Activated naive CD8-positive, alpha-beta T cell (primary cell): ENCODE measurements at regions not wholly inside any gene's neighbourhood (a gene's known extent, or its start where the extent isn't known, plus 50 kb on each side); places are given as distances from the start of the nearest gene placed in this dataset.

Source experiments
- H3K27ac Mint-ChIP-seq: one replicate; pipeline ENCODE4 v1.8.0; 2021; ENCODE audit warnings: mixed read lengths
- H3K27me3 Mint-ChIP-seq: one replicate; pipeline ENCODE4 v1.8.0; 2021; ENCODE audit warnings: mixed read lengths
- H3K36me3 Mint-ChIP-seq: one replicate; pipeline ENCODE4 v1.8.0; 2021; ENCODE audit warnings: mixed read lengths
- H3K4me1 Mint-ChIP-seq: one replicate; pipeline ENCODE4 v1.8.0; 2021; ENCODE audit warnings: low read depth, mixed read lengths
- H3K4me3 Mint-ChIP-seq: one replicate; pipeline ENCODE4 v1.8.0; 2021; ENCODE audit warnings: mild to moderate bottlenecking, mixed read lengths
- H3K9me3 Mint-ChIP-seq: one replicate; pipeline ENCODE4 v1.8.0; 2021; ENCODE audit warnings: low read depth, mixed read lengths

GRCh38 chr6:159118924-159119323 is 50.3 kb upstream of the FNDC1 start:
- Mint-ChIP-seq H3K27ac (no peak overlapping the region), H3K4me1 (no peaks in the 10 kb centered on the region), H3K36me3 (no peaks in the 10 kb centered on the region), H3K27me3 (no peaks in the 10 kb centered on the region), H3K4me3 (no peak overlapping the region), H3K9me3 (no peaks in the 10 kb centered on the region)

DNA sequence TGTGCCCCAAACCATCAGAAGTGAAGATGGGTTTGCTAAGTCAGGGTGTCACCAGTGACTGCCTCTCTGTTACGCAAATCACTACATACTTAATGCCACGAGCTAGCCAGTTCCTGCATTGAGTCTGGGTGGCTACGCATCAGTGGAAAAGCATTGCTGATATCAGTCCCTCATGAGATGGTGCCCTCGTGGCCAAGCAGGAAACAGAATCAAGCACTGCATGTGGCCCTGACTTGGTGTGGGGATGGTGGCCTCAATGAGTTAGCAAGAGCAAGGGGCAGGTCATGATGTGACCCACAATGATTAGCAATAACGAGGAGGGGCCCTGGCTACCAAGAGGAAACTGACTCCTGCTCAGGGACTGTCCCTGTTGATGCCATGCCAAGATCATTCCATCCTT is 51.6 kb upstream of the FNDC1 start:
- Mint-ChIP-seq H3K4me3 (no peak overlapping the region), H3K36me3 (no peaks in the 10 kb centered on the region), H3K27me3 (no peaks in the 10 kb centered on the region), H3K4me1 (no peaks in the 10 kb centered on the region), H3K9me3 (no peaks in the 10 kb centered on the region), H3K27ac (no peak overlapping the region)

- H3K4me3 Mint-ChIP-seq: no peak overlapping the region
- no peaks in the 10 kb centered on the region for H3K36me3 Mint-ChIP-seq
- H3K27ac Mint-ChIP-seq: no peak overlapping the region
- H3K4me1 Mint-ChIP-seq: no peaks in the 10 kb centered on the region
- H3K27me3 Mint-ChIP-seq: no peaks in the 10 kb centered on the region
- H3K9me3 Mint-ChIP-seq: no peaks in the 10 kb centered on the region
Measured at GRCh38 chr6:159117046-159117445, 52.2 kb upstream of the FNDC1 start.

- Mint-ChIP-seq H3K4me3 (no peak overlapping the region), H3K9me3 (no peaks in the 10 kb centered on the region), H3K4me1 (no peaks in the 10 kb centered on the region)
Measured at GRCh38 chr6:159116343-159116742, 52.9 kb upstream of the FNDC1 start.

GRCh38 chr6:159114569-159114968 is 54.6 kb upstream of the FNDC1 start:
- Mint-ChIP-seq H3K27me3 (no peaks in the 10 kb centered on the region), H3K27ac (no peak overlapping the region), H3K4me1 (peaks cover 12% of the 10 kb centered on the region), H3K36me3 (no peaks in the 10 kb centered on the region), H3K9me3 (no peaks in the 10 kb centered on the region), H3K4me3 (no peak overlapping the region)

More at GRCh38 chr6:159116343-159116742, 52.9 kb upstream of the FNDC1 start:
- H3K27ac Mint-ChIP-seq: peak overlapping the region; percentile 70
- no peaks in the 10 kb centered on the region for H3K27me3 Mint-ChIP-seq
- H3K36me3 Mint-ChIP-seq: no peaks in the 10 kb centered on the region

DNA sequence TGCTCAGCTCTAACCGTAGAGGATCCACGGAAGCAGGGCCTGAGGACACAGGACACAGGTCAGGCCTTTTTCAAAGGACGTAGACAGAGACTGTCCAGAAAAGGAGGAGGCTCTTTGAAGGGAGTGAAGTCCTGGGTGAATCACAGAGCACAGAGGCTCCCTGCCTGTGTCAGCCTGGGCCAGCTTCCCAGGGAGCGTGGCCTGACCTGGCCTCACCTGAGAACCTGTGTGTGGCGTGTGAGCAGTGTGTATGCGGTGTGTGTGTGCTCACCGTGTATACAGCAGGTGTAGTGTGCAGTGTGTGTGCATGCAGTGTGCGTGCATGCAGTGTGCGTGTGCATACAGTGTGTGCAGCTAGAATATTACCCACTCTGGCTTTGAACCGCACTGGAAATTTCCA is 56.0 kb upstream of the FNDC1 start:
- peaks cover 23% of the 10 kb centered on the region for H3K4me1 Mint-ChIP-seq
- H3K27me3 Mint-ChIP-seq: no peaks in the 10 kb centered on the region
- no peaks in the 10 kb centered on the region for H3K9me3 Mint-ChIP-seq
- H3K4me3 Mint-ChIP-seq: no peak overlapping the region
- H3K27ac Mint-ChIP-seq: no peak overlapping the region
- no peaks in the 10 kb centered on the region for H3K36me3 Mint-ChIP-seq

DNA sequence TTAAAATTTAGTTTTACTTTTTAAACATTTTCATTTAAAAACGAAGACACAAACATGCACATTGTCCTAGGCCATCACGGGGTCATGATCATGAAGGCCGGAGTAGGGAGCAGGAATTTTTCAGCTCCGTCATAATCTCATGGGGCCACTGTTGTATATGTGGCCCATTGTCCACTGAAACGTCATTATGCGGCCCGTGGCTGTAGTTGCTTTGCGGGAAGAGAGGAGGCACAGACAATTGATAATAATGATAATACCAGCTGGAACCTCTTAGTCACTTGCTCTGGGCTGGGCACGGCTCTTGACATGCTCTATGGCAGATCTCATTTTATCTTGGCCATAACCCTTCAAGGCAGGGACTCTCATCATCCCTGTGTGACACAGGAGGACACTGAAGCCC is 56.5 kb upstream of the FNDC1 start:
- H3K4me1 Mint-ChIP-seq: peaks cover 28% of the 10 kb centered on the region
- no peaks in the 10 kb centered on the region for H3K9me3 Mint-ChIP-seq
- H3K27ac Mint-ChIP-seq: no peak overlapping the region
- H3K4me3 Mint-ChIP-seq: no peak overlapping the region
- H3K27me3 Mint-ChIP-seq: no peaks in the 10 kb centered on the region
- no peaks in the 10 kb centered on the region for H3K36me3 Mint-ChIP-seq

GRCh38 chr6:159110748-159111147 is 58.5 kb upstream of the FNDC1 start:
- Mint-ChIP-seq H3K27me3 (no peaks in the 10 kb centered on the region), H3K4me1 (peaks cover 47% of the 10 kb centered on the region), H3K36me3 (no peaks in the 10 kb centered on the region), H3K4me3 (no peak overlapping the region), H3K9me3 (no peaks in the 10 kb centered on the region), H3K27ac (no peak overlapping the region)

DNA sequence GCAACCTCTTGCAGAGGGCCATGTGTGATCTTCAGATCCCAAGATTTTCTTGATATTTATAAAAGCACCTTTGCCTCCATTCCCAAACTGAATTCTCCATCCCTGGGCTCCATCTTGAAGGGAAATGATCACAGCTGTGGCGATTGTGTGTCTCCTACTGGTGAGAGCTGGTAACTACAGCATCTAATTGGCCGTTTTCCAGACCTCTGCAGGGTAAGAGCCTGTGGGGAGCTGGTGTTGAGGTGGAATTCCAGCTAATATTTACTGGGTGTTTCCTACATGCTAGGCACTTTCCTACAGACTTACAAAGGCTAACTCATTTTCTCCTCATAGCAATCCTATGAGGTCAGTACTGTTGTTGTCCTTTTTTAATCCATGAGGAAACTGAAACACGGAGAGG is 59.2 kb upstream of the FNDC1 start:
- Mint-ChIP-seq H3K4me3 (peak overlapping the region; percentile 38), H3K27ac (peak overlapping the region; percentile 61), H3K9me3 (no peaks in the 10 kb centered on the region), H3K36me3 (no peaks in the 10 kb centered on the region), H3K27me3 (no peaks in the 10 kb centered on the region), H3K4me1 (peaks cover 54% of the 10 kb centered on the region)

DNA sequence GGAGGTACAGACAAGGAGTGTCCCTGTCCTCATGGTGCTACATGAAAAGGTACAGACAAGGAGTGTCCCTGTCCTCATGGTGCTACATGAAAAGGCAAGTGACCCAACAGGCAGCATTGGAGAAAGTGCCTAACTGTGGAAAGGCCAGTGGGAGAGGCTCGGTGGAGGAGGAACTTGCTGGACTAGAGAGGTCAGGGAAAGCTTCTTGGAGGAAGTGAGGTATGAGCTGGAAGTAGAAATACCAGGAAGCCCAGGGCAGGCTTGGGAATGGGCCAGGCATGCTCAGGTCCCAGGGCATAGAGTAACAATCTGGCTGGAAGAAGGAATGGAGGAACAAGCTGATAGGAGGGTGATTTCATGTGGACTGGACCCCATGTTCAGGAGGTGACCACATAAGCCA is 59.8 kb upstream of the FNDC1 start:
- Mint-ChIP-seq H3K4me3 (peak overlapping the region; percentile 20), H3K27ac (peak overlapping the region; percentile 22), H3K9me3 (no peaks in the 10 kb centered on the region), H3K27me3 (no peaks in the 10 kb centered on the region), H3K4me1 (peaks cover 60% of the 10 kb centered on the region), H3K36me3 (no peaks in the 10 kb centered on the region)

DNA sequence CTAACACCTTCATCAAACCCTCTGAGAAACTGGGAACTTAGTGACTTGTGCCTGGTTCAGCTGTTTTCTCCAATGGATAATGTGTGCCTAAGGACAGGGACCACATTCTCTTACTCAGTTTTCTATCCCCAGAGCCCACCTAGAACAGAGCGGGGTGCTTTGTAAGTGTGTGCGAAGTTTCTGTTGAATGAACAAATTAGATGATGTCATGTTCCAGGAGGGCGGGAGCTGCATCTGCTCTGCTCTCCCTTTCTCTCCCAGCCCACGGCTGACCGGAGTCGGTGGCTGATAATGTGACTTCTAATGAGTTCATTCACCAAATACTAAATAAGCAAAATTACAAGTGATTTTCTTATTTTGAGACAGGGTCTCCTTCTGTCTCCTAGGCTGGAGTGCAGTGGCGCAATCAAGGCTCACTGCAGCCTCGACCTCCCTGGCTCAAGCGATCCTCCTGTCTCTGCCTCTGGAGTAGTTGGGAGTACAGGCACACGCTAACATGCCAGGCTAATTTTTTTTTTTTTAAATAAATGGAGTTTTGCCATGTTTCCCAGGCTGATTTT is 60.7 kb upstream of the FNDC1 start:
- no peaks in the 10 kb centered on the region for H3K9me3 Mint-ChIP-seq
- H3K36me3 Mint-ChIP-seq: no peaks in the 10 kb centered on the region
- H3K27me3 Mint-ChIP-seq: no peaks in the 10 kb centered on the region
- peak overlapping the region; percentile 91 for H3K27ac Mint-ChIP-seq
- H3K4me1 Mint-ChIP-seq: peaks cover 68% of the 10 kb centered on the region
- peak overlapping the region; percentile 81 for H3K4me3 Mint-ChIP-seq

GRCh38 chr6:159107451-159108260 is 61.5 kb upstream of the FNDC1 start:
- H3K27me3 Mint-ChIP-seq: no peaks in the 10 kb centered on the region
- H3K9me3 Mint-ChIP-seq: no peaks in the 10 kb centered on the region
- peaks cover 75% of the 10 kb centered on the region for H3K4me1 Mint-ChIP-seq
- no peaks in the 10 kb centered on the region for H3K36me3 Mint-ChIP-seq
- H3K4me3 Mint-ChIP-seq: peak overlapping the region; percentile 81
- H3K27ac Mint-ChIP-seq: peak overlapping the region; percentile 91

- peak overlapping the region; percentile 91 for H3K27ac Mint-ChIP-seq
- peaks cover 82% of the 10 kb centered on the region for H3K4me1 Mint-ChIP-seq
- no peaks in the 10 kb centered on the region for H3K27me3 Mint-ChIP-seq
- no peaks in the 10 kb centered on the region for H3K36me3 Mint-ChIP-seq
- H3K4me3 Mint-ChIP-seq: peak overlapping the region; percentile 81
- H3K9me3 Mint-ChIP-seq: no peaks in the 10 kb centered on the region
Measured at GRCh38 chr6:159106627-159107241, 61.9 kb upstream of the TAGAP start.

DNA sequence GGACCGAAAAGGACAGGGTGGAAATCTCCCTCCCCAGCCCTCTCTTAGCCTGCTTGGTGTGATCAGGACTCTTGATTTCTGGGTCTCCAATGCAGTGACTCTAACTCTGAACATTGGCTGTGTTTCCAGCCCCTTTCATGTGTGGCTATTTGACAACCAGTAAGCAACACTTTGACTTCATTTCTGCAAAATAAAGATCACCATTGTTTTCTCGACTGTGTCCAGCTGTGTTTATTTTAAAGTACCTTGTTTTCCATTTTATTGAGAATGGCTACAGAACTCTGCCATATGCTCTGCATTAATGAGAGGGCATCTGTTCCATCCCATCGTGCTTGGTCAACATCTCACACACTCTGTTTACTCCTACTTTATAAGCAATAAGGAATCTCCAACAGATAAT is 60.9 kb upstream of the TAGAP start:
- Mint-ChIP-seq H3K4me1 (peaks cover 88% of the 10 kb centered on the region), H3K27me3 (no peaks in the 10 kb centered on the region), H3K9me3 (no peaks in the 10 kb centered on the region), H3K36me3 (no peaks in the 10 kb centered on the region), H3K4me3 (no peak overlapping the region), H3K27ac (peak overlapping the region; percentile 91)

GRCh38 chr6:159104931-159105330 is 60.1 kb upstream of the TAGAP start:
- H3K27me3 Mint-ChIP-seq: no peaks in the 10 kb centered on the region
- peaks cover 89% of the 10 kb centered on the region for H3K4me1 Mint-ChIP-seq
- no peaks in the 10 kb centered on the region for H3K9me3 Mint-ChIP-seq
- peak overlapping the region; percentile 85 for H3K4me3 Mint-ChIP-seq
- no peaks in the 10 kb centered on the region for H3K36me3 Mint-ChIP-seq
- H3K27ac Mint-ChIP-seq: peak overlapping the region; percentile 95
